Activated naive CD4-positive, alpha-beta T cell treated with anti-CD3 and anti-CD28 coated beads, Interleukin-2, amount 50 U/mL, for 16 hours (primary cell): ENCODE measurements at regions not wholly inside any gene's neighbourhood (a gene's known extent, or its start where the extent isn't known, plus 50 kb on each side); places are given as distances from the start of the nearest gene placed in this dataset.

ENCODE experiments used
- DNase-seq: peaks from one replicate; pipeline ENCODE4 v3.0.0-alpha.2; 2020

DNA sequence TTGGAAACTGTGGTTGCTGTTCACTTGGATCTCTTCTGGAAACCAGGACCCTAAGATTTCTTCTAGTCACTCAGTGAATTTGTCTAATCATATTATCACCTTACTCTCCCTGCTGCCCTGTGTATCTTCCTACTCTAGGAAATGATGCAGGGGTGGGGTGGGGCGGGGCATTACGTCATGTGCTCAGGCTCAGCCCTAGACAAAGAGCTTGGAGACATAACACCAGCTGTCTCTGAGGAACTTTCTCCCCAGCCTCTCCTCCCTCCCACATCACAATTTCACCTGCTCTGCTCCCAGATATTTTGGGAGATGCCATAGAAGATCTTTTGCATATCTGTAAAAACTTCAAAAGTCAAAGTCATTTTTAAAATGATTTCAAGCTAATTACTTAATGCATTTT is 470.4 kb downstream of the ZSWIM6 start:
- no peak for DNase-seq

GRCh38 chr5:61805101-61805500 is 473.0 kb downstream of the ZSWIM6 start:
- no peak for DNase-seq

DNA sequence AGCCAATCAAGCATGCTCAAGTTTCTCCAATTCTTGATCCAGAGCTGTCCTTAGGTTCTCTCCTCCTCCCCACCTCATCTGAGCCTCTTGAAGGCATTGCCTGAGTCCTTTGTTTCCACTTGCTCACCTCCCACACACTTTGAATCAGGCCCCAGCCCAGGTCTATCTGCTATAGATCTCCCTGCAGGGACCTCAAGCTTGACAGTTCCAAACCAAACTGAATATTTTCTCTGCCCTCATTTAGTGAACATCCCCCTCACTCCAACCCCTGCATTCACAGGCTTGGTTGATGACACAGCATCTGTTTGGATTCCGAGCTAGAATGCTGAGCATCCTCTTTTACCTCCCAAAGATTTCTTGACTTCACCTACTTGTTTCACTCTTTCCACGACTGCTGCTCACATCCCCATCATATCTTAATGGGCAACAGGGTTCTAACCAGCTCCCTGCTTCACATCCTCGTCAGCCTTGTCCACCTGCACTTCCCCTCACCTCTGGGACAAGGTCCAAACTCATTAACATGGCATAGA is 474.5 kb downstream of the ZSWIM6 start:
- no peak for DNase-seq

- no peak for DNase-seq
Measured at GRCh38 chr5:61808091-61808490, 476.0 kb downstream of the ZSWIM6 start.

DNA sequence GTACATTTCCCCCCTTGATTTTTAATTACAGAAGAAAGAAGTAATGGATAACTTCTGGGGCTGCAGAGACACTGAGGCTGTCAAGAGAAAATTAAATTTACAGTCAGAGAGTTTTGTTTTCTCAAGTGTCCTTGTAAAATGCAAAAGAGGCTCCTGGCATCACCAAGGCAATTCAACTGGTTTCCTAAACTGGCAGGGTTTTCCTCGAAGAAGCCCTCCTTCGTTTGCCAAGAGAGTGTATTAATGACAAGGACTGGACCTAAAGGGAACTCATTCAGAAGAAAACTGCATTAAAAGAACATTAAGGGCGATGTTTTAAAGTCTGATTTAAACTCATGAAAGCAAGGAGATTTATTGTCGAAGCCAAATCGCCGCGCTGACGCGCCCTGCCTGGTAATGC is 476.9 kb downstream of the ZSWIM6 start:
- no peak for DNase-seq

- DNase-seq = no peak
Measured at GRCh38 chr5:61809651-61810050, 477.6 kb downstream of the ZSWIM6 start.

GRCh38 chr5:61811052-61811451 is 479.0 kb downstream of the ZSWIM6 start:
- DNase-seq = no peak

GRCh38 chr5:61813361-61813760 is 481.3 kb downstream of the ZSWIM6 start:
- DNase-seq = no peak

- DNase-seq = no peak
Measured at GRCh38 chr5:61815339-61815738, 483.3 kb downstream of the ZSWIM6 start.

- no peak for DNase-seq
Measured at GRCh38 chr5:61816146-61816545, 484.1 kb downstream of the ZSWIM6 start.

DNA sequence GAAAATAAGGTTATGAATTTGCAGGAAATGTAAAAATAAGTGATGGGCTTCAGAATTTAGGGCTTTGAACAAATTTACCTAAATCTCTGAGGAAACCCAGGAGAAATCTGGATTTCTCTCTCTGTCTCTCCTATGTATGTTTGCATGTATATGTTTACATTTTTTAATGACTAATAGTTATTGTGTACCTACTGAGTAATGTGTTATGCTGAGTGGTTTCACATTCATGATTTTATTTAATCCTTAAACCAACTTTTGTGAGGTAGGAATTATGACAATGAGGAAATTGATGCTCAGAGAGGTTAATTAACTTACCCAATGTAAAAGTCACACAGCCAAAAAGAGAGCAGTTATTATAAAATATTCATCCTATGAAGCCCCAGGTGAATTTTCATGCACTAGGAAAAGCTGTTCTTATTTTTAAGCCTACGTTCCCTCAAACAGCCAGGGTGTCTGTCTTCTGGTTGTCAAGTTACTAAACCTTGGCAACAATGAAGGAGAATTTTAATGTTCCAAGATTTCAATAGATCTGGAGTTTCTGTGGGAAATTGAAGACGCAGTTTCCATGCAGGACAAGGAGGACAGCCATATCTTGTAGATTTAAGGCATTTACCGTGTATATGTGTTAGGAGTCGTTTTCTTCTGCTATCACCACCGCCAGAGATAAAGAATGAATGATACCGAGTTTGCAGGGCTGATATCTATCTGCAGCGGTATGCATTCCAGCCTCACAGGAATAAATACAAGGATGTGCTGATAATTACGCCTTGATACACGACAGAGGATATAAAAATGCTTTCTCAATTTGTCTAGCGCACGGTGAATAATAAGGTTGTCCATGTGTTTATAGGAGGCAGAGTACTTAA is 484.8 kb downstream of the ZSWIM6 start:
- DNase-seq = no peak

DNA sequence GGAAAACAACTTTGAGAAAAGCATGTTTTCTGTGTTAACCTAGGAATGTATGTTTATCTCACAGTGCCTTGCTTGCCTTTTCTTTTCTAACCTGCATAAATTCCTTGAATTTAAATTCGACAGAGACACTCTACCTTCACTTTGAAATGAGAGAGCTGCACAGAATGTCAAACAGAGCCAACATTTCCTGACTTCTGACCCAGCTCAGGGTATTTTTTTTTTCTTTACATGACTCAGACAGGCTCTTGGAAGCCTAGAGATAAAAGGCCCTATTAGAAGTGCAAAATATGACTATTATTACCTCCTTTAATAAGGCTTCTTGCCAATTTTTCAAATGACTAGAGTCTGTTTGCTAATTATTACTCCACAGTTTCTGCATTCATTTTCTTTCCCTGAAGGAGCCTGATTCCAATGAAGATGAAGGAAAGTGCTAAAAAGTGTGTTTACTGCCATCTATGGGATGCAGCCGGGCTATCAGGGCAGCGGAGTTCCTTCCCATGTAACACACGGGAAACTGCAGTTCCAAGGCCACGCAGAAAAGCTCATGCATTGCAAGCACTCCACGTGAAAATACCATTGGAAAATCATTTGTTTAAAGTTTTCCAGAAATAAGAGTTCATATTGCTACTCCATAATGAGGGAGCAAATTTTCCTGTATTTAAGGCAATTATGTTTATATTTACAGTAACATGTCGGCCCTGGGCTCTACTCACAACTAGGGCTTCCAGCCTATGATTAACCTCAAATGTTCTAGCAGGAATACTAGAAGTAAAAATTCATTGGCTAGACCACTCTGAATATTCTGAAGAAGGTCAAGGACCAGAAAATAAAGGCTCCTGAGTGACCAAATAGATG is 485.6 kb downstream of the ZSWIM6 start:
- no peak for DNase-seq

DNA sequence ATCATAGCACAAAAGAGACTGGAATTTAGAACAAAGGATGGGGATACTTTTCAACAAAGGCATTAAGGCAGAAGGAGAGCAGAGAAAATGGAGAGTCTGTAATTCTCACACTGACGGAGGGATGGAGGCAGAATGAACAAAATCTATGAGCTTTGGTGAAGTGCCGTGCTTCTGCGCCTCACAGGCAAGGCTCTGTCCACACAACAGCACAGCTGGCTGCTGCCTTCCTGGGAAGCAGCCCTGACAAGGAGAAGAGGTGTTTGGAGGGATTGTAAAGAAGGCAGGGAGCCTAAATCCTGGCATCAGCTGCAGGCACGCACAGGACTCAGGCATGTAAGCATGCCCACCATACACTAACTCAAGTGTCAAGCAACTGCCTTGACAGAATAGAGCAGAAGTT is 485.2 kb upstream of the KIF2A start:
- DNase-seq = no peak

DNA sequence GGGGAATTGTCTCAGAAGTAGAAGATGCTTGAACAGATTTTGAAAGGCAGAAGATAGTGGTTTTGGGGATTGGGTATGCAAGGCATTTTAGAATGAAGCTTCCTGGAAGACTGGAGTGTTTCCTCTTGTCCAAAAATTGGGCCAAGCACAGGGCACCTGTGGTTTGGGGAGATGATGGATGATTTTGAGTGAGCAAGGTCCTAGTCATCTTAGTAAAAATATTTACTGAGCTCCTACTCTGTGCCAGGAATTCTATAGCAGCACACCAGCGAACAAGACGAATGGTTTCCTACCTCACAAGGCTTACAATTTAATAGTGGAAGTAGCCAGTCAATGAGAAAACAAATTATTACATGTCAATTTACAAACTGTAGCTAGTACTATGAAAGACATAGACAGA is 484.4 kb upstream of the KIF2A start:
- no peak for DNase-seq

- DNase-seq = no peak
Measured at GRCh38 chr5:61822584-61822983, 483.4 kb upstream of the KIF2A start.

DNA sequence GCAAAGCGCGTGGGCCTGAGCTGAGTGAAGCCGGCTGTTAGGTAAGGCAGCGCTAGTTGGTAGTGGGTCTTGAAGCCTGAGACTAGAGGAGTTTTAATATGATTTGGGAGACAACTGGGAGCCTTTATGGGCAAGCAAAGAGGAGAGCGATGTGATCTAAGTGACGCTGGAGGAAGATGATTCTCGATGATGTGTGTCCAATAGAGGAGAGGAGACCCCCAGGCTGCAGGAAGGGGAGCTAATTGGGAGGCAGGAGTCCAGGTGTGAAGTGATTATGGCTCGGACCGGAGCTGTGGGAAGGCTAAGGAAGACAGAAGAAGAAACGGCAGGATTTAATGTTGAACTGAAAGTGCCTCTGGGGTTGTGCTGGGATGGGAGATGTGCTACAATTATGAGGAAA is 482.9 kb upstream of the KIF2A start:
- no peak for DNase-seq

DNA sequence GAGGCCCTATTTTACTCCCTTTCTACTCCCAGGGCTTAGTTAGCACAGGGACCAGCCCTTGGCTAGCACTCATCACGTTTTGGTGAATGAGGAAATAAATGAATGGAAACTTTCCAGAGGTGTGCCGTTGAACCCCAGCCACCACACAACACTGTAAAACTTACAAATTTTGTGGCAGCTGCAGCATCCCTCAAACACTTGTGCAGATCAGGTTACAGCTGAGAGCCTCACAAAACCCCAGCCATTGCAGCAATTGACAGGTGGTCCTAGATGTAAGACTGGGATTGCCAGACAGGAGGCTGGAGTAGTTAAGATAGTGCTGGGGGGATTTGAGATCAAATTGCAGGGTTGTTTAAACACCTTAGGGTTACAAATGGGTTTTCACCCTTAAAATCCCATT is 482.2 kb upstream of the KIF2A start:
- no peak for DNase-seq

GRCh38 chr5:61824396-61824795 is 481.6 kb upstream of the KIF2A start:
- no peak for DNase-seq

GRCh38 chr5:61827445-61827975 is 478.5 kb upstream of the KIF2A start:
- DNase-seq = no peak

- DNase-seq = no peak
Measured at GRCh38 chr5:61828856-61829255, 477.1 kb upstream of the KIF2A start.

GRCh38 chr5:61831736-61832135 is 474.3 kb upstream of the KIF2A start:
- DNase-seq = no peak

GRCh38 chr5:61837788-61838187 is 468.2 kb upstream of the KIF2A start:
- DNase-seq = no peak

GRCh38 chr5:61840361-61840760 is 465.6 kb upstream of the KIF2A start:
- DNase-seq = no peak

GRCh38 chr5:61842840-61843239 is 463.2 kb upstream of the KIF2A start:
- DNase-seq = no peak
